CD4-positive, alpha-beta T cell treated with Interleukin-10 for 1 hour (primary cell): ENCODE measurements at regions not wholly inside any gene's neighbourhood (a gene's known extent, or its start where the extent isn't known, plus 50 kb on each side); places are given as distances from the start of the nearest gene placed in this dataset.
A peak's percentile ranks its signal among the peaks of the same experiment; 100 is the strongest.

Experiments
- DNase-seq: peaks from one replicate; pipeline ENCODE4 v3.0.0-alpha.2; 2020

GRCh38 chr16:72256398-72257066 is 84.6 kb upstream of the PMFBP1 start:
- DNase-seq = no peak

GRCh38 chr16:72255786-72256185 is 83.8 kb upstream of the PMFBP1 start:
- DNase-seq = no peak

- DNase-seq = no peak
These were observed 75.9 kb upstream of the PMFBP1 start for GRCh38 chr16:72247821-72248253.

- DNase-seq = no peak
These were observed 74.5 kb upstream of the PMFBP1 start for GRCh38 chr16:72246423-72246822.

GRCh38 chr16:72244853-72245252 is 72.9 kb upstream of the PMFBP1 start:
- no peak for DNase-seq

- DNase-seq = no peak
These were observed 71.7 kb upstream of the PMFBP1 start for GRCh38 chr16:72243621-72244020.

GRCh38 chr16:72242757-72243156 is 70.8 kb upstream of the PMFBP1 start:
- DNase-seq = no peak

- DNase-seq = peak; percentile 2
These were observed 70.0 kb upstream of the PMFBP1 start for GRCh38 chr16:72241930-72242329.

GRCh38 chr16:72241008-72241407 is 69.1 kb upstream of the PMFBP1 start:
- DNase-seq = no peak

- no peak for DNase-seq
These were observed 68.5 kb upstream of the PMFBP1 start for GRCh38 chr16:72240466-72240865.

- no peak for DNase-seq
These were observed 64.9 kb upstream of the PMFBP1 start for GRCh38 chr16:72236866-72237265.

GRCh38 chr16:72234387-72234786 is 62.4 kb upstream of the PMFBP1 start:
- DNase-seq = no peak

- DNase-seq = no peak
These were observed 56.1 kb upstream of the PMFBP1 start for GRCh38 chr16:72228014-72228413.

GRCh38 chr16:72226136-72226535 is 54.2 kb upstream of the PMFBP1 start:
- DNase-seq = no peak

GRCh38 chr16:72224260-72224768 is 52.4 kb upstream of the PMFBP1 start:
- DNase-seq = no peak

- no peak for DNase-seq
These were observed 50.5 kb upstream of the PMFBP1 start for GRCh38 chr16:72222503-72222902.
